Neural cell (in vitro differentiated cells): ENCODE measurements at regions not wholly inside any gene's neighbourhood (a gene's known extent, or its start where the extent isn't known, plus 50 kb on each side); places are given as distances from the start of the nearest gene placed in this dataset.

Experiments used
- H2AFZ ChIP-seq: fragments of 200-600, 300-800 bp; sonication (generic), shearing (Covaris generic); 2 replicates; pipeline ENCODE4 v1.6.0; 2014; ENCODE audit warnings: low read depth, mild to moderate bottlenecking, antibody characterized with exemption, low read length, moderate library complexity
- H3F3A ChIP-seq: fragments of 200-600 bp; shearing (Covaris generic); 2 replicates; pipeline ENCODE4 v1.6.1; 2016; ENCODE audit warnings: mild to moderate bottlenecking, moderate library complexity, mixed read lengths, antibody characterized with exemption, low read length; ENCODE audit not compliant: insufficient read depth, poor library complexity, severe bottlenecking
- H3K27ac ChIP-seq: fragments of 200-600, 300-800 bp; sonication (generic), shearing (Covaris generic); 2 replicates; pipeline ENCODE4 v1.5.1; 2014; ENCODE audit warnings: mild to moderate bottlenecking, low read length, moderate library complexity
- H3K27me3 ChIP-seq: fragments of 300-800, 200-600 bp; sonication (generic), shearing (Covaris generic); 2 replicates; pipeline ENCODE4 v1.6.0; 2014; ENCODE audit warnings: mild to moderate bottlenecking, low read depth, low read length, moderate library complexity; ENCODE audit not compliant: insufficient read depth
- H3K36me3 ChIP-seq: fragments of 300-800, 200-600 bp; sonication (generic), shearing (Covaris generic); 2 replicates; pipeline ENCODE4 v1.5.1; 2014; ENCODE audit warnings: mild to moderate bottlenecking, antibody characterized with exemption, low read length, moderate library complexity; ENCODE audit not compliant: insufficient read depth
- H3K4me2 ChIP-seq: fragments of 300-800, 200-600 bp; sonication (generic), shearing (Covaris generic); 2 replicates; pipeline ENCODE4 v1.6.0; 2014; ENCODE audit warnings: mild to moderate bottlenecking, low read length
- H3K4me3 ChIP-seq: fragments of 300-800, 200-600 bp; sonication (generic), shearing (Covaris generic); 2 replicates; pipeline ENCODE4 v1.5.1; 2014; ENCODE audit warnings: mild to moderate bottlenecking, low read length, moderate library complexity
- H3K79me2 ChIP-seq: fragments of 200-600 bp; shearing (Covaris generic); replicated peaks from 2 replicates; pipeline ENCODE4 v1.6.0; 2014; ENCODE audit warnings: mild to moderate bottlenecking, low read length, moderate library complexity; ENCODE audit not compliant: insufficient read depth
- H3K9ac ChIP-seq: fragments of 300-800, 200-600 bp; sonication (generic), shearing (Covaris generic); 2 replicates; pipeline ENCODE4 v1.6.1; 2016; ENCODE audit warnings: mild to moderate bottlenecking, low read length, mixed read lengths
- H3K9me2 ChIP-seq: fragments of 200-600 bp; shearing (Covaris generic); 2 replicates; pipeline ENCODE4 v1.6.1; 2016; ENCODE audit warnings: mild to moderate bottlenecking, low read length, mixed read lengths; ENCODE audit not compliant: insufficient read depth
- H3K9me3 ChIP-seq: fragments of 200-600, 300-800 bp; sonication (generic), shearing (Covaris generic); 2 replicates; pipeline ENCODE4 v1.6.1; 2016; ENCODE audit warnings: mild to moderate bottlenecking, mixed run types, low read length, moderate library complexity, mixed read lengths
- H4K20me1 ChIP-seq: fragments of 200-600 bp; shearing (Covaris generic); 2 replicates; pipeline ENCODE4 v1.6.1; 2016; ENCODE audit warnings: mild to moderate bottlenecking, mixed run types; ENCODE audit not compliant: insufficient read depth
- CTCF ChIP-seq: fragments of 450-650 bp; IDR thresholded peaks from 2 replicates; pipeline ENCODE4 v1.5.1; 2014; ENCODE audit warnings: antibody characterized with exemption, mild to moderate bottlenecking, moderate library complexity; ENCODE audit not compliant: poor library complexity, severe bottlenecking
- EP300 ChIP-seq: fragments of 450-650 bp; conservative IDR thresholded peaks from 2 replicates; pipeline ENCODE4 v1.6.1; 2014; ENCODE audit warnings: antibody characterized with exemption, mild to moderate bottlenecking, moderate library complexity; ENCODE audit not compliant: poor library complexity, severe bottlenecking
- EZH2 ChIP-seq: fragments of 200-600, 300-800 bp; shearing (Covaris generic), sonication (generic); IDR thresholded peaks from 2 replicates; pipeline ENCODE4 v1.6.1; 2014; ENCODE audit warnings: antibody characterized with exemption, low read length, borderline replicate concordance, mild to moderate bottlenecking; ENCODE audit not compliant: insufficient read depth, poor library complexity, severe bottlenecking
- MXI1 ChIP-seq: fragments of 450-650 bp; conservative IDR thresholded peaks from 2 replicates; pipeline ENCODE4 v1.6.1; 2014; ENCODE audit warnings: antibody characterized with exemption, mild to moderate bottlenecking; ENCODE audit not compliant: poor library complexity, severe bottlenecking
- POLR2AphosphoS5 ChIP-seq: IDR thresholded peaks from 2 replicates; pipeline ENCODE4 v1.6.1; 2012
- RAD21 ChIP-seq: fragments of 450-650 bp; conservative IDR thresholded peaks from 2 replicates; pipeline ENCODE4 v1.6.1; 2014; ENCODE audit warnings: antibody characterized with exemption, mild to moderate bottlenecking, moderate library complexity
- SMC3 ChIP-seq: fragments of 450-650 bp; conservative IDR thresholded peaks from 2 replicates; pipeline ENCODE4 v1.6.1; 2014; ENCODE audit warnings: antibody characterized with exemption, mild to moderate bottlenecking, moderate library complexity; ENCODE audit not compliant: poor library complexity
- TAF1 ChIP-seq: IDR thresholded peaks from 2 replicates; pipeline ENCODE4 v1.6.1; 2012; ENCODE audit warnings: low read depth
- TF ChIP-seq, protein P1 (sequence below): IDR thresholded peaks from 2 replicates; pipeline ENCODE4 v1.6.1; 2012; ENCODE audit warnings: borderline replicate concordance

DNA sequence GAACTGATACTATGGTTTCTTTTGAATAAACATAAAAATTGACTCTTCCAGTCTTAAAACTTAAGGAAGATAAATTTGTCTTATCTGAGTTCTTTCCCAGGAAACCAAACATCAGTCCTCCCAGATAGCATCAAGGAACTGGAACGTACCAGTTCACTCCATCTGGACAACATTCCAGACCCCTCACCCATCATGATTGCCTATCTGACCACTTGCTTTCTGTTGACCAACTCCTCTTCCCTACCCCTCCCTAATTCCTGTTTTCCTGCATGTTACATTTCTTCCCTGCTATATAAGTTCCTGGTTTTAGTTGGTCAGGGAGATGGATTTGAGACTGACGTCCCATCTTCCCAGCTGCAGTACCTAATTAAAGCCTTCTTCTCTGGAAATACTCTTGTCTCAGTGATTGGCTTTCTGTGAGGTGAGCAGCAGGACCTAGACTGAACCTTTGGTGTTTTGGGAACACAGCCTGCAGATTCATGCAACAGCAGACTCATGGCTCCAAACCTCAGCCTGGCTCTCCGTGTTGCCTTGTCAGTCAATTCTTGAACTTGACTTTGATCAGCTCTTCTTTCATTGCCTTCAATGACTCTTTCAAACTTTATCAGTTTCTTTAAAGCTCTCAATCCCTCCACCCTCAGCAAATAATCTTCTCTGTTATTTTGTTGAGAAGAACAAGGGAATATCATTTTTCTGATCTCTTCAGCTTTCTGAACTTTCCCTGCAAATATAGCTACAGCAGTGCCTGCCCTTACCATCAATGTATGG lies 123.6 kb downstream of the RPL22L1 start:
- TF ChIP-seq CTCF (no peak), POLR2AphosphoS5 (no peak), TAF1 (no peak)
- TF ChIP-seq, protein P1, sequence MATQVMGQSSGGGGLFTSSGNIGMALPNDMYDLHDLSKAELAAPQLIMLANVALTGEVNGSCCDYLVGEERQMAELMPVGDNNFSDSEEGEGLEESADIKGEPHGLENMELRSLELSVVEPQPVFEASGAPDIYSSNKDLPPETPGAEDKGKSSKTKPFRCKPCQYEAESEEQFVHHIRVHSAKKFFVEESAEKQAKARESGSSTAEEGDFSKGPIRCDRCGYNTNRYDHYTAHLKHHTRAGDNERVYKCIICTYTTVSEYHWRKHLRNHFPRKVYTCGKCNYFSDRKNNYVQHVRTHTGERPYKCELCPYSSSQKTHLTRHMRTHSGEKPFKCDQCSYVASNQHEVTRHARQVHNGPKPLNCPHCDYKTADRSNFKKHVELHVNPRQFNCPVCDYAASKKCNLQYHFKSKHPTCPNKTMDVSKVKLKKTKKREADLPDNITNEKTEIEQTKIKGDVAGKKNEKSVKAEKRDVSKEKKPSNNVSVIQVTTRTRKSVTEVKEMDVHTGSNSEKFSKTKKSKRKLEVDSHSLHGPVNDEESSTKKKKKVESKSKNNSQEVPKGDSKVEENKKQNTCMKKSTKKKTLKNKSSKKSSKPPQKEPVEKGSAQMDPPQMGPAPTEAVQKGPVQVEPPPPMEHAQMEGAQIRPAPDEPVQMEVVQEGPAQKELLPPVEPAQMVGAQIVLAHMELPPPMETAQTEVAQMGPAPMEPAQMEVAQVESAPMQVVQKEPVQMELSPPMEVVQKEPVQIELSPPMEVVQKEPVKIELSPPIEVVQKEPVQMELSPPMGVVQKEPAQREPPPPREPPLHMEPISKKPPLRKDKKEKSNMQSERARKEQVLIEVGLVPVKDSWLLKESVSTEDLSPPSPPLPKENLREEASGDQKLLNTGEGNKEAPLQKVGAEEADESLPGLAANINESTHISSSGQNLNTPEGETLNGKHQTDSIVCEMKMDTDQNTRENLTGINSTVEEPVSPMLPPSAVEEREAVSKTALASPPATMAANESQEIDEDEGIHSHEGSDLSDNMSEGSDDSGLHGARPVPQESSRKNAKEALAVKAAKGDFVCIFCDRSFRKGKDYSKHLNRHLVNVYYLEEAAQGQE: no peak
- Histone ChIP-seq H3K27ac (no peak overlapping the region), H3F3A (no peaks in the 10 kb centered on the region), H3K36me3 (no peaks in the 10 kb centered on the region), H2AFZ (no peak overlapping the region), H3K4me3 (no peak overlapping the region), H3K9me3 (no peaks in the 10 kb centered on the region), H3K9me2 (no peaks in the 10 kb centered on the region), H3K27me3 (no peaks in the 10 kb centered on the region), H3K4me2 (no peak overlapping the region), H4K20me1 (no peaks in the 10 kb centered on the region), H3K9ac (no peak overlapping the region), H3K79me2 (no peaks in the 10 kb centered on the region)

DNA sequence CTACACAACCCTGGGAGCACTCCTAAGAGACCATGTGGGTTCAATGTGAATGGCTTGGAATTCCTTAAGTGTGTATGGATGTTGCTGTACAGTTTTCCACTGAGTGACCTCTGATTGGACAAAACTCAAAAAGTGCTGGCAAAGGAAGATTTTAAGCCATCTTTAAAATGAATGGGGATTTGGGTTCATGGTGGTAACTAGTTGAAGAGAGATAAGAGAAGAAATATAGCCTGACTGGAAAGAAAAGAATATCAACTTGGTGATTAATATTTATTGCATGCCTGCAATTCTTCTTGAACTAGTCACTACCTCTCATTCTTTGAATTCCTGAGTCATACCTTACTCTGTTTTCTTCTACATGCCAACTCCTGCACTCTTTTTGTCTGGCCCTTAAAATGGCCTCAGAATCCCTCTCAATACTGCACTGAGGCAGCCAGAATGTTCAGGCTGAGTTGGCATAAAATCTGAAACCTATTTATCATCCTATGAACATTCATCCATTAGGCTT lies 124.7 kb downstream of the RPL22L1 start:
- Histone ChIP-seq H3F3A (no peaks in the 10 kb centered on the region), H3K79me2 (no peaks in the 10 kb centered on the region), H2AFZ (no peak overlapping the region), H3K9me2 (no peaks in the 10 kb centered on the region), H4K20me1 (no peaks in the 10 kb centered on the region), H3K4me3 (no peak overlapping the region), H3K9ac (no peak overlapping the region), H3K27me3 (no peaks in the 10 kb centered on the region), H3K4me2 (no peak overlapping the region), H3K9me3 (no peaks in the 10 kb centered on the region), H3K36me3 (no peaks in the 10 kb centered on the region), H3K27ac (no peak overlapping the region)
- TF ChIP-seq SMC3 (no peak), POLR2AphosphoS5 (no peak), EP300 (no peak), MXI1 (no peak), TAF1 (no peak), EZH2 (no peak), RAD21 (no peak), CTCF (no peak)
- TF ChIP-seq, protein P1: no peak
